CD4-positive, alpha-beta T cell treated with Interleukin-17A for 4 hours (primary cell): ENCODE measurements at regions not wholly inside any gene's neighbourhood (a gene's known extent, or its start where the extent isn't known, plus 50 kb on each side); places are given as distances from the start of the nearest gene placed in this dataset.
"Not testable (repeated sequence)": the region's sequence is repeated elsewhere in the genome, so short reads cannot be mapped to it uniquely, and the experiment has no call there.

Experiments used
- DNase-seq: peaks from one replicate; pipeline ENCODE4 v3.0.0-alpha.2; 2020; ENCODE audit warnings: mixed read lengths

GRCh38 chr16:50448981-50449380 lies 80.2 kb upstream of the BRD7 start:
- DNase-seq, result no peak

GRCh38 chr16:50448522-50448921 lies 79.7 kb upstream of the BRD7 start:
- DNase-seq, result no peak

- not testable (repeated sequence) for DNase-seq
These were observed 78.6 kb upstream of the BRD7 start for GRCh38 chr16:50447386-50447785.

GRCh38 chr16:50446861-50447260 lies 78.1 kb upstream of the BRD7 start:
- DNase-seq, result no peak

- no peak for DNase-seq
These were observed 77.1 kb upstream of the BRD7 start for GRCh38 chr16:50445621-50446555.

GRCh38 chr16:50444526-50444925 lies 75.7 kb upstream of the BRD7 start:
- no peak for DNase-seq

- no peak for DNase-seq
These were observed 73.4 kb upstream of the BRD7 start for GRCh38 chr16:50442221-50442620.

- no peak for DNase-seq
These were observed 72.8 kb upstream of the BRD7 start for GRCh38 chr16:50441486-50442157.

GRCh38 chr16:50440991-50441390 lies 72.2 kb upstream of the BRD7 start:
- no peak for DNase-seq

GRCh38 chr16:50440531-50440930 lies 71.7 kb upstream of the BRD7 start:
- DNase-seq, result no peak

GRCh38 chr16:50437769-50438437 lies 69.1 kb upstream of the BRD7 start:
- DNase-seq, result no peak

- DNase-seq, result no peak
These were observed 67.5 kb upstream of the BRD7 start for GRCh38 chr16:50436271-50436670.

GRCh38 chr16:50434872-50435478 lies 66.2 kb upstream of the BRD7 start:
- no peak for DNase-seq

GRCh38 chr16:50430076-50430475 lies 61.3 kb upstream of the BRD7 start:
- DNase-seq, result no peak

GRCh38 chr16:50428742-50429141 lies 60.0 kb upstream of the BRD7 start:
- DNase-seq, result no peak

GRCh38 chr16:50428116-50428515 lies 59.3 kb upstream of the BRD7 start:
- DNase-seq, result no peak

- no peak for DNase-seq
These were observed 58.3 kb upstream of the BRD7 start for GRCh38 chr16:50427107-50427506.

GRCh38 chr16:50425648-50426047 lies 56.9 kb upstream of the BRD7 start:
- no peak for DNase-seq

- DNase-seq, result no peak
These were observed 56.3 kb upstream of the BRD7 start for GRCh38 chr16:50425044-50425443.

- DNase-seq, result no peak
These were observed 54.1 kb upstream of the BRD7 start for GRCh38 chr16:50422926-50423325.

- DNase-seq, result no peak
These were observed 50.3 kb upstream of the BRD7 start for GRCh38 chr16:50419116-50419515.
